CD4-positive, CD25-positive, alpha-beta regulatory T cell (primary cell): ENCODE measurements at regions not wholly inside any gene's neighbourhood (a gene's known extent, or its start where the extent isn't known, plus 50 kb on each side); places are given as distances from the start of the nearest gene placed in this dataset.

Experiments
- ATAC-seq, 2 donors: fragments of 150-1000 bp; cut with Tn5 transposase; one replicate each; pipeline ENCODE4 v1.10.0; 2021; ENCODE audit warnings: low read depth in 2 of 2, moderate number of reproducible peaks in 2 of 2, moderate library complexity in 1 of 2
- DNase-seq, 3 donors: peaks; one replicate each; pipeline versions ENCODE4 v3.0.0 to v3.0.0-alpha.2; 2012 to 2022; ENCODE audit warnings: mixed read lengths in 1 of 3
- H3K27ac ChIP-seq: one replicate; pipeline ENCODE4 v1.7.0; 2013; ENCODE audit warnings: mild to moderate bottlenecking, low read length; ENCODE audit not compliant: insufficient read depth, poor library complexity, severe bottlenecking
- H3K27me3 ChIP-seq: one replicate; pipeline ENCODE4 v1.7.0; 2013; ENCODE audit warnings: low read length; ENCODE audit not compliant: control insufficient read depth, insufficient read depth
- H3K36me3 ChIP-seq: one replicate; pipeline ENCODE4 v1.7.0; 2013; ENCODE audit warnings: mild to moderate bottlenecking, low read length, moderate library complexity; ENCODE audit not compliant: control insufficient read depth, insufficient read depth
- H3K4me1 ChIP-seq: 2 replicates; pipeline ENCODE4 v1.7.0; 2013; ENCODE audit warnings: mild to moderate bottlenecking, low read length; ENCODE audit not compliant: insufficient read depth, control insufficient read depth, poor library complexity, severe bottlenecking
- H3K4me3 ChIP-seq: one replicate; pipeline ENCODE4 v1.7.0; 2013; ENCODE audit warnings: low read depth, mild to moderate bottlenecking, low read length, moderate library complexity
- H3K9me3 ChIP-seq, 2 experiments: 1 replicate in 1 of 2; 2 replicates in 1 of 2; pipeline ENCODE4 v1.7.0; 2013; ENCODE audit warnings: low read length in 2 of 2, mild to moderate bottlenecking in 1 of 2, moderate library complexity in 1 of 2; ENCODE audit not compliant: control insufficient read depth in 2 of 2
- H3K27ac Mint-ChIP-seq, 3 donors: one replicate each; pipeline ENCODE4 v1.8.0; 2020 to 2022; ENCODE audit warnings: mild to moderate bottlenecking in 3 of 3, mixed read lengths in 3 of 3, moderate library complexity in 2 of 3
- H3K27me3 Mint-ChIP-seq: one replicate; pipeline ENCODE4 v1.8.0; 2022; ENCODE audit warnings: mild to moderate bottlenecking, mixed read lengths
- H3K36me3 Mint-ChIP-seq: one replicate; pipeline ENCODE4 v1.8.0; 2020; ENCODE audit warnings: mixed read lengths
- H3K4me1 Mint-ChIP-seq, 4 donors: one replicate each; pipeline ENCODE4 v1.8.0; 2020 to 2022; ENCODE audit warnings: mixed read lengths in 4 of 4, mild to moderate bottlenecking in 1 of 4
- H3K4me3 Mint-ChIP-seq, 4 donors: one replicate each; pipeline ENCODE4 v1.8.0; 2020 to 2022; ENCODE audit warnings: mild to moderate bottlenecking in 4 of 4, mixed read lengths in 4 of 4, moderate library complexity in 3 of 4
- H3K9me3 Mint-ChIP-seq, 7 donors: one replicate each; pipeline ENCODE4 v1.8.0; 2020 to 2022; ENCODE audit warnings: mixed read lengths in 7 of 7, mild to moderate bottlenecking in 3 of 7, moderate library complexity in 2 of 7

DNA sequence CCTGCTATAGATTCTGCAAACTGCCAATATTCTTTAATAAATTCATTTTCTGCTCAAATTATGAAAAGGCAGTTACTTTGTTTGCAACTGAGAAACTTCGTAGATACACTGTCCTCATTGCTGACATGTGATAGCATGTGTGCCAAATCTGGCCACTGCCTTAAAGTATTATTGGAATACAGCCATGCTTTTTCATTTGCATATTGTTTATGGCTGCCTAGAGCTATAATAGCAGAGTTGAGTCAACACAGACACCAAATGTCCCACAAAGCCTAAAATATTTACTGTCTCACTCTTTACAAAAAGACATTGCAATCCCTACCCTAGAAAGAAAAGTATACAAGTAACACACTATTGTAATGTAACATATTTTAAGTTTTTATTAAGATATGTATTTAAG, 647.4 kb downstream of the XPNPEP1 start:
- Mint-ChIP-seq H3K4me3 (no peak overlapping the region), H3K4me1 (no peaks in the 10 kb centered on the region), H3K9me3 (peaks cover 0 to 15% (median 3%) of the 10 kb centered on the region in 7 donors), H3K27ac (no peak overlapping the region), H3K36me3 (no peaks in the 10 kb centered on the region), H3K27me3 (no peaks in the 10 kb centered on the region)
- Histone ChIP-seq H3K4me1 (no peaks in the 10 kb centered on the region), H3K36me3 (no peaks in the 10 kb centered on the region), H3K4me3 (no peak overlapping the region), H3K9me3 (no peaks in the 10 kb centered on the region), H3K27ac (no peak overlapping the region), H3K27me3 (no peaks in the 10 kb centered on the region)
- no peak for ATAC-seq
- no peak for DNase-seq

DNA sequence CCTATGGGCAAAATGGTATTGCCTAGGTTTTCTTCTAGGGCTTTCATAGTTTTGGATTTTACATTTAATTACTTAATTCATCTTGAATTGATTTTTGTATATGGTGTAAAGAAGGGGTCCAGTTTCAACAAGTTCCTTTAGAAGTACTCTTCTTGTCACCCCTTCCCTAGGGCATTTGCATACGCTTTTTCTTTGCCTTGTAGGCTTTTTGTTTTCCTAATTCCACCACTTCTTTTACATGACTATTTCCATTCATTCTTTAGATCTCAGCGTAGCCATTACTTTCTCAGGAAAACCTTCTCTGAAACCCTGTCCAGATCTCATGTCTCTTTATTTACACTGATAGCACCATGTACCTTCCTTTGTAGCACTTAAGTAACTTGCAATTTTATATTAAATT, 648.6 kb downstream of the XPNPEP1 start:
- no peak overlapping the region for H3K4me3 ChIP-seq
- no peak overlapping the region for H3K27ac ChIP-seq
- Mint-ChIP-seq H3K4me1 (no peaks in the 10 kb centered on the region), H3K4me3 (no peak overlapping the region), H3K27ac (no peak overlapping the region), H3K36me3 (no peaks in the 10 kb centered on the region), H3K27me3 (no peaks in the 10 kb centered on the region), H3K9me3 (peaks cover 0 to 16% (median 4%) of the 10 kb centered on the region in 7 donors)
- H3K9me3 ChIP-seq, result no peaks in the 10 kb centered on the region
- no peaks in the 10 kb centered on the region for H3K4me1 ChIP-seq
- no peaks in the 10 kb centered on the region for H3K27me3 ChIP-seq
- H3K36me3 ChIP-seq, result no peaks in the 10 kb centered on the region
- no peak for DNase-seq
- ATAC-seq, result no peak

GRCh38 chr10:109270173-109270572, 653.1 kb downstream of the XPNPEP1 start:
- no peak overlapping the region for H3K4me3 ChIP-seq
- no peak for DNase-seq
- ATAC-seq, result no peak

GRCh38 chr10:109264004-109264403, 659.3 kb downstream of the XPNPEP1 start:
- Mint-ChIP-seq H3K27me3 (no peaks in the 10 kb centered on the region), H3K9me3 (peaks cover 0 to 23% (median 10%) of the 10 kb centered on the region in 7 donors), H3K4me3 (no peak overlapping the region), H3K36me3 (no peaks in the 10 kb centered on the region), H3K4me1 (no peaks in the 10 kb centered on the region), H3K27ac (no peak overlapping the region)
- ATAC-seq (no peak), DNase-seq (no peak)
- H3K4me1 ChIP-seq, result no peaks in the 10 kb centered on the region
- no peak overlapping the region for H3K4me3 ChIP-seq
- H3K27ac ChIP-seq, result no peak overlapping the region
- no peaks in the 10 kb centered on the region for H3K27me3 ChIP-seq
- H3K36me3 ChIP-seq, result no peaks in the 10 kb centered on the region
- peaks cover 0 to 6% of the 10 kb centered on the region in 2 experiments for H3K9me3 ChIP-seq

More at GRCh38 chr10:109270173-109270572, 653.1 kb downstream of the XPNPEP1 start:
- H3K9me3 Mint-ChIP-seq, result peaks cover 0 to 20% (median 7%) of the 10 kb centered on the region in 7 donors
- Histone ChIP-seq H3K27ac (no peak overlapping the region), H3K27me3 (no peaks in the 10 kb centered on the region), H3K4me1 (no peaks in the 10 kb centered on the region), H3K36me3 (no peaks in the 10 kb centered on the region), H3K9me3 (no peaks in the 10 kb centered on the region)
- H3K36me3 Mint-ChIP-seq, result no peaks in the 10 kb centered on the region
- H3K4me3 Mint-ChIP-seq, result no peak overlapping the region
- no peaks in the 10 kb centered on the region for H3K27me3 Mint-ChIP-seq
- no peaks in the 10 kb centered on the region for H3K4me1 Mint-ChIP-seq
- H3K27ac Mint-ChIP-seq, result no peak overlapping the region

- DNase-seq, result no peak
- no peaks in the 10 kb centered on the region for H3K4me1 Mint-ChIP-seq
- Histone ChIP-seq H3K4me3 (no peak overlapping the region), H3K27me3 (no peaks in the 10 kb centered on the region), H3K9me3 (peaks cover 0 to 6% of the 10 kb centered on the region in 2 experiments), H3K4me1 (no peaks in the 10 kb centered on the region), H3K27ac (no peak overlapping the region), H3K36me3 (no peaks in the 10 kb centered on the region)
- no peaks in the 10 kb centered on the region for H3K36me3 Mint-ChIP-seq
- H3K27me3 Mint-ChIP-seq, result no peaks in the 10 kb centered on the region
- ATAC-seq, result no peak
- peaks cover 0 to 20% (median 8%) of the 10 kb centered on the region in 7 donors for H3K9me3 Mint-ChIP-seq
- no peak overlapping the region for H3K27ac Mint-ChIP-seq
- H3K4me3 Mint-ChIP-seq, result no peak overlapping the region
Measured at GRCh38 chr10:109261231-109261630, 662.1 kb downstream of the XPNPEP1 start.

DNA sequence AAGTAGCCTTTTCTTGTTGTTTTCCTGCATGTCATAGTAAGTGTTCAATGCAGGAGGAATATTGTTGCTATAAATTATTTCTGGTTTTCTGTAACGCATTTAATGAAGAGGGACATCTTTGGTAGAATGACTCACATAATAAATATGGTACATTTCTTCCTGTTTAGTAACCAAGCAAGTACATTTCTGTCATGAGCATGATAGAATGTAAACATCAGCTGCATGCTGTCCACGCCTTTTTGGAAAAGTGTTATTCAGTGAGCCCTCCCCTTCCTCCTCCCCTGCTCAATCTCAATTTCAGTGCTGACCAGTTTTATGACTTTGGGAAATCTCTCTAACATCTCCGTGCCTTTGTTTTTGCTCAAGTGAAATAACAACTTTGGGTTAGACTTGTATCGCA, 664.0 kb downstream of the XPNPEP1 start:
- H3K4me3 Mint-ChIP-seq, result no peak overlapping the region
- Histone ChIP-seq H3K27me3 (no peaks in the 10 kb centered on the region), H3K36me3 (no peaks in the 10 kb centered on the region), H3K4me1 (no peaks in the 10 kb centered on the region), H3K9me3 (peaks cover 0 to 6% of the 10 kb centered on the region in 2 experiments), H3K27ac (no peak overlapping the region), H3K4me3 (no peak overlapping the region)
- H3K27ac Mint-ChIP-seq, result no peak overlapping the region
- H3K9me3 Mint-ChIP-seq, result peaks cover 0 to 20% (median 8%) of the 10 kb centered on the region in 7 donors
- H3K4me1 Mint-ChIP-seq, result no peaks in the 10 kb centered on the region
- DNase-seq, result no peak
- H3K27me3 Mint-ChIP-seq, result no peaks in the 10 kb centered on the region
- no peak for ATAC-seq
- H3K36me3 Mint-ChIP-seq, result no peaks in the 10 kb centered on the region

GRCh38 chr10:109253306-109253705, 670.0 kb downstream of the XPNPEP1 start:
- Mint-ChIP-seq H3K36me3 (no peaks in the 10 kb centered on the region), H3K4me3 (no peak overlapping the region), H3K9me3 (peaks cover 0 to 15% (median 7%) of the 10 kb centered on the region in 7 donors), H3K27me3 (no peaks in the 10 kb centered on the region), H3K4me1 (no peaks in the 10 kb centered on the region), H3K27ac (no peak overlapping the region)
- Histone ChIP-seq H3K4me1 (no peaks in the 10 kb centered on the region), H3K36me3 (no peaks in the 10 kb centered on the region), H3K27ac (no peak overlapping the region), H3K27me3 (no peaks in the 10 kb centered on the region), H3K4me3 (no peak overlapping the region), H3K9me3 (no peaks in the 10 kb centered on the region)
- no peak for ATAC-seq
- DNase-seq, result no peak

- Histone ChIP-seq H3K27me3 (no peaks in the 10 kb centered on the region), H3K36me3 (no peaks in the 10 kb centered on the region), H3K4me1 (no peaks in the 10 kb centered on the region), H3K9me3 (no peaks in the 10 kb centered on the region), H3K27ac (no peak overlapping the region), H3K4me3 (no peak overlapping the region)
- no peaks in the 10 kb centered on the region for H3K27me3 Mint-ChIP-seq
- no peaks in the 10 kb centered on the region for H3K36me3 Mint-ChIP-seq
- H3K4me1 Mint-ChIP-seq, result no peaks in the 10 kb centered on the region
- ATAC-seq (no peak), DNase-seq (no peak)
- no peak overlapping the region for H3K4me3 Mint-ChIP-seq
- H3K9me3 Mint-ChIP-seq, result peaks cover 0 to 12% (median 7%) of the 10 kb centered on the region in 7 donors
- H3K27ac Mint-ChIP-seq, result no peak overlapping the region
Measured at GRCh38 chr10:109250152-109250551, 673.2 kb downstream of the XPNPEP1 start.
